Activated CD8-positive, alpha-beta memory T cell treated with anti-CD3 and anti-CD28 coated beads, Interleukin-2, amount 50 U/mL, for 1 hour (primary cell): ENCODE measurements at regions not wholly inside any gene's neighbourhood (a gene's known extent, or its start where the extent isn't known, plus 50 kb on each side); places are given as distances from the start of the nearest gene placed in this dataset.
"Not testable (repeated sequence)": the region's sequence is repeated elsewhere in the genome, so short reads cannot be mapped to it uniquely, and the experiment has no call there.

Experiments
- DNase-seq: peaks from one replicate; pipeline ENCODE4 v3.0.0-alpha.2; 2020; ENCODE audit errors: extremely low read depth

DNA sequence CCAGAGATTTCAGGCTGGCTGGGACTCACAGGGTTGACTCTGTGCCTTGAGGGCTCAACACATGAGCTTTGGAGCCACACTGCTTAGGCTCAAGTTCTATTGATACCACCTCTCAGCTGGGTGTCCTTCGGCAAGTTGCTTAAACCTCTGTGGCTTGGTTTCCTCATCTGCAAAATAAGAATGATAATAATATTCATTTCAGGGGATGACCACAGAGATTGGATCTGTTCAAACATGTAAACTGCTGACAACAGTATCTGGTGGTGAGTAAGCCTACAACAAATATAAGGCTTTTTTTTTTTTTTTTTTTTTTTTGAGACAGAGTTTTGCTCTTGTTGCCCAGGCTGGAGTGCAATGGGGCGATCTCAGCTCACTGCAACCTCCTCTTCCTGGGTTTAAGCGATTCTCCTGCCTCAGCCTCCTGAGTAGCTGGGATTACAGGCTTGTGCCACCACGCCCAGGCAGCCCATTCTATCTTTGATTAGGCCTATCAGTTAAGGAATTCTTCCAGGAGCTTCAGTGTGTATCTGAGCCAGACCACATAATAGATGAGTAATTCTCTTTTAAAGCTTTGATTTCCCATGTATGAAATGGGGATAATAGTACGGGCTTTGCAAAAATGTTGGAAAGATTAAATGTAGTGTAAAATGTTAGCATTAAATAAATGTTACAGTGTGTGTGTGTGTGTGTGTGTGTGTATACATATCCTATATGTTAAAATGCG lies 437.6 kb downstream of the PRDM2 start:
- DNase-seq, result no peak

DNA sequence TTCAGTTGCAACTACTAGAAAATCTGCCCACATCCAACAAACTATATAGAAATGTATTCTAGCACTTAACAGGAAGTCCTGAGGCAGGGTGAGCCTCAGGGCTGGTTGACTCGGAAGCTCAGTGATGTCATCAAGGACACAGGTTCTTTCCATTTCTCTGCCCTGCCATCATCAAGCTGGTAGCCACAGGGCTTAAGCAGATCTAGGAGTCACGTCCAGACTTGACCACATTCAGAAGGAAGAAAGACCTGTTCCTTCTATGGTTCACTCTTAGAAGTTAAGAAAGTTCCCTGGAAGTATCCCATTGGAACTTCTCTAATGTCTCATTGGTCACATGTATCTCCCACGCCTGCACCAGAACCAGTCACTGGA lies 438.1 kb downstream of the PRDM2 start:
- DNase-seq, result no peak

DNA sequence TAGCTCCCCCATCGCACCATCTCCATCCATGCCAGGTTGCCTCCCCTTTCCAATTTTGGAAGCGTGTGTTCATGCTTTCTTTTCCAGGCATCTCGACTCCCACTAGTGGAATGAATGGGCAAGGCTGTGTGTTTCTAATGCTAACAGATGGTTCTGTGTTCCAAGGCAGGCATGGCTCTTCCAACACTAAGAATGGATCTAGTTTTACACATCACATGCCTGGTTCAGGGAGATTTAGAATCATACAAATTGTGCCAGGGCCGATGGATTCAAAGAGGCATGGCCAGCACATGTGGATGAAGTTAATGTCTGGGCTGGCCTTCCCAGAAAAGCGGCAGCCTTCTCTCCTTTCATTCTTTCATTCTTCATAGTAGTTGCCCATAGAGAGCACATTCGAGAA lies 438.7 kb downstream of the PRDM2 start:
- DNase-seq, result no peak

DNA sequence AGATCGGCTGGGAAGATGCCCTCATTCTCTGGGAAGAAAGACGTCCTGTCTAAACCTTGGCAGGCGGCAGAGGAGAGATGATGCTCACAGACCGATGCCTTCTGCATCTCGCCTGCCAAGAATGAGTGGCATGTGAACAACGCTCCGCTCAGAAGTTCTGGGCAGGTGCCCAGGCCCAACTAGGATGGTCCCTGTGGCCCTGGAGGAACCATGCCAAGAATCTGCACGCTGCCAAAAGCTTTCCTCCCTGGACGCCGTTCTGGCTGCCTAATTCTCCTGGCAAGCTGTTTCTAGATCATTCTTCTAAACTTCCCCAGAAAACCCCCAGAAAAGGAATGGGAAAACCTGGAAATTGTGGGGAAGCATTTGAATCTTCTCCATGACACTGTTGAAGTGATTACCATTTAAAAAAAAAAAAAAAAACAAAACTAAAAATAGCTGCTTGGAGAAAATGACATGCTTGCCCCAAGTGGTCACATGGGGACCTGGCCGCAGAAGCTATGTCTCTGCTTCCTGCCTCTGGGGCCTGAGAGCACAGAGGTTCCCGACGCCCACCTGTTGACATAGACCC lies 440.9 kb downstream of the PRDM2 start:
- DNase-seq, result no peak

DNA sequence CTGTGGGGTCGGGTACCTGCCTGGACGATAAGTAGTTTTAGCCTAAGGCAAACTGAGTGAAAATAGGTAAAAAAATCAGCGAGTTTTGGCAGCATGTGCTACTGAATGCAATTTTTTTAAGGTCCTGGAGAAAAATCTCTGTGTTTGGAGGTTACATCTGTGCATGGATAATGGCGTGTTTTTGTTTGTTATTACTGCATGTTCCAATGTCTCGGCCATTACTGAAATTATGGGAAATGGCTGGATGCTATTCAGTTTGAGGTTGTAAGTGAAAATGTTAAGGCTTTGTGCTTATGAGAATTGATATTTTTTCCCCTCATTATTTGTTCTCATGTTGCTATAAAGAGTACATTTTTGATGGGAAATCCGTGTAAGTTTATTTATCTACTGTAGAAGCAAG lies 441.7 kb downstream of the PRDM2 start:
- no peak for DNase-seq

DNA sequence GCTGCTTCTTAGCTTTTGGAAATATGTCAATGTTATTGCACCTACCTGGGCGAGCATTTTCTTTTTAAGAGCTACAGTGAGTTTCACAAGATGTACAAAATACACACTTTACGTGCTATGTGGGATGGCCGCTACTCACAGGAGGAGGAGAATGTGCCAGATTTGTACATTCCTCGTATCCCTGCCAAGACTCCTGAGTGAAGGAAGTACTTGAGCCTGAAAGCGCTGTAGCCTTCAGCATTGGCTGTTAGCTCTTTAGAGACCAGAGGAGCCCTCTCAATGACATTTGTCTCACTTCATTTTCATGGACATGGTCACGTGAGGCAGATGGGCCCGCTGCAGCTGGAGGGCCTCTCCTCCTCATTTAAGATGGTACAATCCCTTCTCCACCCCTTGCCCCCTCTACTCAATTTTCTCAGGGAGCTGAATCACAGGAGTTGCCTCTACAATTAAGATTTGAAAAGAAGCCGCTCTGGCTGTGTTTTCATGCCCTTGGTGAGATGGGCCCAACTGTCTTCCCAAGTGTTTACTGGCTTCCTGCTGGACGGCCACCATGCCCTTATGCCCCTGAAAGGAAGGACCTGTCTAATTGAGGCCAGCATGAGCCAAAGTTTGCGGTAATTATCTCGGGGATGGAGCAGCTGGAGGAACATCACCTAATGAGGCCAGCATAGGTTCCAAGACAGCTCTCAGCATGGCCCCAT lies 442.6 kb downstream of the PRDM2 start:
- DNase-seq, result no peak

DNA sequence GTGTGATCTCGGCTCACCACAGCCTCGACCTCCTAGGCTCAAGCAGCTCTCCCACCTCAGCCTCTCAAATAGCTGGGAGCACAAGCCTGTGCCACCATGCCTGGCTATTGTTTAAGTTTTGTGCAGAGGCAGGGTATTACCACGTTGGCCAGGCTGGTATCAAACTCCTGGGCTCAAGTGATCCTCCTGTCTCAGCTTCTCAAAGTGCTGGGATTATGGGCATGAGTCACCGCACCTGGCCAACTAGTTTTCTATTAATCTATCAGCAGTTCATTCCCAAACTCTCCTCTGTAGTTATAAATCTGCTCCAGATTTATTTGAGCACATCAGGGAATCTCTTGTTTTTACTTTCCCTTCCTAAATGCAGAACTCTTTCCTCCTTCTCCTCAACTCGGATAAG lies 443.8 kb downstream of the PRDM2 start:
- DNase-seq, result no peak

DNA sequence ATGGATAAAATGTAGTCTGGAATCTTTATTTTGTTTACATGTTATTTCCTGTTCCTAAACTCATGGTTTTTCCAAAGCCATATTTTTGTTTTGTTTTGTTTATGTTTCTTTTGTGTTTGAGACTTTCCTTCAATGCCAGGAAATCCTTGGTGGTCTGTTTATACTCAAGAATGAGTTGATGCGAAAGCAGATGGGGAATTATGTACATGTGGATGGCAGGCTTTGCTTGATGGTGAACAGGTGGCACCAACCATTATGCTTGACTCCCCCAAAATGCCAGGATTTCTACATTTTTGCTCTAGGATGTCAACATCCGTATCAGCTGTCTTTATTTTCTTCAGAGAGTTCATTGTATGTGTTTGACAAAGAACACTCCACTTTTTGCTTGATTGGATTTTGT lies 448.5 kb downstream of the PRDM2 start:
- DNase-seq, result no peak

DNA sequence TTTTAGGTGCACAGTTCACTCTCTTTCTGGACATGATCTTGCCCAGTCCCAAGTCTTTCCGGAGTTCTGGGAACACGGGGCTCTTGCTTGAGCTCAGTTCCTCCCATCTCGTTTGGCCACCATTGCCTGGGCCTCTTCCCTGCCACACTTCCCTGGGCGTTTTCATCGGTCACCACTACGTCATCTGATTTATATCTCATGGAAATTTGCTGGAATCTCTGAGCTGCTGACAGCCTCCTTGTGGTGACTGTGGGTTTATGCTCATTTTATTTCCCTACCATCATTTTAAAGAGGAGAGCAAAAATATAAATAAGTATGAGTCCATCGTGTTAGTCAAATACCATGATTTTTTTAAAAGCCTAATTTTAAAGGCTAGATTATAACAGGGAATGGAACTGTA lies 449.1 kb upstream of the KAZN start:
- DNase-seq, result no peak

DNA sequence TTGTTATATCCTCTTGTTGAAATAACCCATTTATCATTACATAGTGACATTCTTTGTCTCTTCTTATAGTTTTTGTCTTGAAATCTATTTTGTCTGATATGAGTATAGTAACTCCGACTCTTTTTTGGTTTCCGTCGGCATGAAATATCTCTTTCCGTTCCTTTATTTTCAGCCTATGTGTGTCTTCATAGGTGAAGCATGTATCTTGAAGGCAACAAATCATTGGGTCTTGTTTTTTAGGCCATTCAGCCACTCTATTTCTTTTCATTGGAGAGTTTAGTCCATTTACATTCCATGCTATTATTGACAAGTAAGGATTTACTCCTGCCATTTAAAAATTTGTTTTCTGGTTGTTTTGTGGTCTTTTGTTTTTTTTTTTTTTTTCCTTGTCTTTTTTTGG lies 441.9 kb upstream of the KAZN start:
- DNase-seq, result no peak

DNA sequence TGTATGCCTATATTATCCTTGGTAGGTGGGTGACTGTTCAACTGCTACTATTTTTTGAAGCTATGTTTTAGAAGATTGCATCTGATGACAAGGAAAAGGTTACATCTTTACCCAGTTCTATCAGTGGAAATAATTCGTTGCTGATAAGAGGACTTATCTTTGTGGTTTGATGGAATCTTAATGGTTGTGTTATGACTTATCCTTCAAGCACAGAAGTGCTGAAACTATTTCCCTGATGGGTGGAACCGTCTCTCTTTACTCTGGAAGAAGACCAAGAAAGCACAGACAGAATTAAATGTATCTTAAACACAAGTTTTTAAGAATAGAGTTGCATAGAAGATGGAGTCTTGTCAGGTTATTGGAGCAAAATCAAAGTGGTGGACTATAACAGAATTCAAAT lies 437.7 kb upstream of the KAZN start:
- no peak for DNase-seq

DNA sequence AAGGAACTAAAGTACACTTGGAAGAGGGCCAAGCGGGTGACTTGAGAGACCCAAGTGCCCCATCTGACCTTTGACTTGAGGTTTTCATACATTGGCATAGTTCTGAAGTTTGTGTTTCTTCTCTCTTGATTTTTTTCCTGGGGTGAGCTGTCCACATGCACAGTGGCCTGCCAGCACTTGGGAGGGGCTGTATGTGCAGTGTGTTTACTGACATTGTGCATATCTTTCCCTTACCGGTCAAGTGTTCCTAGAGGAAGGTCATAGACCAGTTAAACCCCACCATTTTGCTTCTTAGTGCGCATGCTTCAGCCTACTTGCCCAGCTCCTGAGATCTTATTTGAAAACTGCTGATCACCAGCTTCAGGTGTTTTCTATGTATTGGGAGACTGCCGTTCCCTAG lies 435.2 kb upstream of the KAZN start:
- DNase-seq, result no peak

DNA sequence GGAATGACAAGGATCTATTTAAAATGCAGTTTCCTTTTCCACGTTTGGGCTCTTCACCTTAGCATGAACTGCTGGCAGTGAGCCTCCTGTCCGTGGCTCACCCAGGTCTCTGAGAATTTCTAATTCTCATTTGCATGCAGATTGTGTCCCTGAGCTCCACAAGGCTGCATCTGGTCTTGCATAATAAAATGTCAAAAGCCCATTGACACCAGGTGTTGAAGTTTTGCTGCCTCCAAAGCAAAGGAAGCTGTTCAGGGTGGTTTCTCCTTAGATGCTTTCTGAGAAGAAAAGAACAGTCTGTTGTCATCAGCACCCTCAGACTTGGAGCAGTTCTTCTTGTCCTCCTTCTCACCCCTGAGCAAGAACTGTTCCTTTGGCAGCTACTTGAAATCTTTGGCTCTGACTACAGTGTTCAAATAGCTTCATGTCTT lies 433.1 kb upstream of the KAZN start:
- no peak for DNase-seq

DNA sequence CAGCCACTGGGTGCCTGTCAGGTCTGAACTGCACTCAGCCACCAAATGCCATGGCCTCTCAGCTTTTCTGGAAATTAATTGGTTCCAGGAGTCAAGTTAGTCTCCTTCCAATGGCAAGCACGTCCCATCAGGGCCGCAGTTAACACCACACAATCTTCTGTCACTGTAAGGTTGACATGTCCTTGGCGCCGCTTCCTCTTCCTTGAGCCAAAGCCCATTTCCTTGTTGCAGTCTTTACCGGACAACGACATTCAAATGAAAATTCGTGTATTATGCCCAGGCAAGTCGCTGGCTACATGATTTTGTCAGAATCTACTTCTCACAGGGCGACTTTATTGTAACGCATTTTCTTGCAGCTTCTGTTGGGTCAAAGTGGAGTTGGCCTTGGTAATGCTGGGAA lies 430.6 kb upstream of the KAZN start:
- DNase-seq, result no peak

DNA sequence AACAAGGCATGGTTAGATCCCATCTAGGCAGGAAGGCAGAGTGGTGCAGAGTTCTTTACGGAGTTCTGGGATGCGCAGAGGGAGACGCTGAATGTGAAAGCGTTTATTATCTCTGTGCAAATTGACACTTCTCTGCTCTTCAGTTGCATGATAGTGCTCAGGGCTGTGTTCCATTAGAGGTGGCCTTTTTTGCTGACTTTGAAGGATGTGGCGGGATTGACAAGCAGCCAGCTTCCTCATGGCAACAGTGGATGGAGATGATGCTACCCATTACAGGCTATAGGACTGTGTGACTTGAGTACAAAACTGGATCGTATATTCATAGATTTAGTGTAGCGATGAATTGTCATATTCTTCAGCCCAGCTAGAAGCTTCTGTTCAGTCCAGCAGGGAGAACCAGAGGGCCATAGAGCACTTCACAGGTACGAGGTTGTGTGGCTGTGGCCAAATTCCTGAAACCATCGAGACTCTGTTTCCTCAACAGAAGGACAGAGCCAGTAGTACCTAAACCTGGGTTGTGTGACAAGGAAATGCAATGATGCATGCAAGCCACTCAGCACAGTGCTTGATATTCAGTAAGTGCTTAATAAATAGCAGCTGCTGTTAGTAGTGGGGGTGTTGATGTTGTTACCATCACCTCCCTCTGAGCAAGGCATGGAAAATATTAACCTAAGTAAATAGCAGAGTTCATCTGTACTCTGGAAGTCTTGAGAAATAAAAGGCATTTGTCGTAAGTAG lies 430.0 kb upstream of the KAZN start:
- no peak for DNase-seq

DNA sequence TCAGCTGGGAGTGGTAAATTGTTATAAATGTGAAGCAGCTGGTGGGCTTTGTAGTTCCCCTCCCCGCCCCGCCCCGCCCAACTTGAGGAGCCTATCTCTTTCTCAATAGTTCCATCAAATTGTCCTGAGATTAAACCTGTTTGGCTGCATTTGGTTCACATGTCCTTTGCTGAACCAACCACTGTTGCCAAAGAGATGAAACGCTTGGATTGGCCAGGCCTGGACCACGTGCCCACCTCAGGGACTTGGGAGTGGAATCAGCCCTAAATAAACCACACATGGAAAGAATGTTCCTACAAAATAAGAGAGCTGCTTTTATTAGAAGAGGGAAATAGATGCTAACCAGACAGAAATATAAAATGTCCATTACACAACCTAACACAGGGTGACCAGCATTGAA lies 424.9 kb upstream of the KAZN start:
- DNase-seq, result no peak

DNA sequence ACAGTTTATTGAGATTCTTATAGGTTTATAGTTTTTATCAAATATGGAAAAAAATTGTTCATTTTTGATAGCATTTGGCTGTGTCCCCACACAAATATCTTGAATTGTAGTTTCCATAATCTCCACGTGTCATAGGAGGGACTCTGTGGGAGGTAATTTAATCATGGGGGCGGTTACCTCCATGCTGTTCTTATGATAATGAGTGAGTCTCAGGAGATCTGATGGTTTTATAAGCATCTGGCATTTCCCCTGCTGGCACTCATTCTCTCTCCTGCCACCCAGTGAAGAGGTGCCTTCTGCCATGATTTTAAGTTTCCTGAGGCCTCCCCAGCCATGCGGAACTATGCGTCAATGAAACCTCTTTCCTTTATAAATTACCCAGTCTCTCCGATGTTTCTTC lies 420.6 kb upstream of the KAZN start:
- DNase-seq, result not testable (repeated sequence)

DNA sequence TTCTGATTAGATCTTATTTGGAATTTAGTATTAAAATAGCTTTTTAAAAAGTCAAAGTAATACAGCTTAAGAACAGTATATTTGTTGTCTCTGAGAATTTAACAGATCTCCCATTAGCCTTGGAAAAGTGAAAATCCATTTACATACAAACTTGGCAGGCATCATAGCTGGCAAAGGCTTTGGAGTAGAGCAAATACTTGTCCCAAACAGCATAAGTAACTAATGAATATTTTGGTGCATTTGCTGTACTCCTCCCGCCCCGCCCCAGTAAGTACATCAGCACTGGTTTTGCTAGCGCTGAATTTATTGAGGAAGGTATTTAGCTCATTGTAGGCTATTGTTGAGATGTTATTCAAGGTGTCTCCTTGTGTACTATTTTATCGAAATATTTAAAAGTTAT lies 417.7 kb upstream of the KAZN start:
- no peak for DNase-seq

DNA sequence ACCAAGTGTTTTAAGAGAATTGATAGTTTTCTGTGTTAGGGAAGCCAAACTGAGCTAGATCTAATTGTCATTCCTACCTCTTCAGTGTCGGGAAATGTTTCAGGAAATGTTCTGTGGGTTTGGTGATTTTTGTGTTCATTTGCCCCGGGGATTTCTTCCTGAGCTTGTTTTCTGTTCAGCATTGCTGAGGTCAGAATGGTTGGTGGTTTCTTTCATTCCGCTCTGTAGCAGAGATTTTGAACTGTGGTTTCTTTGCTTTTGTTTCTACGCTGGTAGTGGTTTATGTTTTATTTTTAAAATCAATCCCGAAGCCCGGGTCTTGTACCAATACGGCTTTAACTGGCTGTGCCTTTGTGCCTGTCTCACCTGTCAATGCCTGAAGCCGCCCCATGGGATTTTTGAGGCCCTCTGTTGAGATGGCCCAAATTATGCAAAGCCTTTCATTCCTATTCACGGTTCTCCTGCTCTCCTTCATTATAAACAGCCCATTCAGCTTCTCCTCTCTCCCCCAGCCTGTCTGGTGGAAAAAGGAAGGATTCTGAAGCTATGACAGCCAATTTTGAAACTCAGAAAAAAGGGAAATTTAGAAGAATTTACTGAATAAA lies 417.2 kb upstream of the KAZN start:
- DNase-seq, result no peak

DNA sequence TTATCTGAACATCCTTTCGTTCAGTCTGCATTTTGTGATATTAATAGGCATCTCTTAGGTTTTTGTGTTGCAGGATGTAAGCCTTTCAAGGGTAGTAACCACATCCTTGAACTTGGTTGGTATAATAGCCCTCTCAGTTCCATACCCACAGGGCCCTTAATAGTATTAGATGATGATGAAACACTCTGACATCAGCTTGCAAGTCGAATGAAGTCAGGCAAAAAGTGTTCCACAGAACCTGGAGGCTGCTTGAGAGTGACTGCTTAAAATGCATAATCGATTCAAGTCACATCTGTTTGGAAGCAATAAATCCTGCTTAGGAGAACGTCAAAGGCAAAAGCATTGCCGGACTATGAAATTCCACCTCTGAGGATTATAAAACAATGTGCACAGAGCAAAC lies 415.6 kb upstream of the KAZN start:
- no peak for DNase-seq

DNA sequence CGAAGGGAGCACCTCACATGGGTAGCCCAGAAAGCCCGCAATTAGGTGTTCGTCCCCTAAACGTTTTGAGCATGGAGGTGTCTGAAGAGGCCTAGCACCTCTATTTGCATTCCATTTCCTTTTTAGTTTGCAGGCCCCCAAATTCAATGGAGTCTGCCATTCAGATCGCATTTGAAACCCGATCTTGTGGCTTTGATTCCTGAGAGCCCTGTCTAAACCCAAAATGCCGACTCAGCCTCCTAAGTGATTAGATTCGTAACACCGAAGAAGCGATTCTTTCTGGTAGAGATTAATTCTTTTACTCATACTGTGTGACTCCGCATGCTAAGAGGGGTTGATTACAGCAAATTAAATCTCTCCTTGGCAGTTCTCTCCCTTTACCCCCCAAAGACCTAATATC lies 415.2 kb upstream of the KAZN start:
- DNase-seq, result no peak

DNA sequence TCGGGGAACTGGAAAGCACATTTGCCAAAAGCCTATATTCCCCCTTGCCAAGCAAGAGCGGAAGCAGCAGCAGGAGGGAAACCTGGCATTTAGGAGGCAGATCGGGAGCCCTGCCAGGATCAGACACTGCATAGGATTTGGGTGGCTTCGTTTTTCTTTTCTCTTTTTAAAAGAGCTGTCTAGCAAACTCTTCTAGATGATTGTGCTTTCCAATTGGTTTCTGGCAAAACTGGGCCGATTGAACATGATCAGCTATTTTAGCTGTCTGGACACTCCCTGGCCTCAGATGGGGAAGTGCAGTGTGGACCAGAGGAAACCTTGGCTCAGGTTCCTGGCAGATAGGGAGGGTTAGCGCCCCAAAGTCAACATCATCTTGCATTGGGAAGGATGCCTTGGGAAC lies 414.0 kb upstream of the KAZN start:
- DNase-seq, result no peak
